Activated naive CD4-positive, alpha-beta T cell treated with Interleukin-2 at 50 U/mL for 16 hours (primary cell): ENCODE measurements at regions not wholly inside any gene's neighbourhood (a gene's known extent, or its start where the extent isn't known, plus 50 kb on each side); places are given as distances from the start of the nearest gene placed in this dataset.

Experiments used
- DNase-seq: peaks from one replicate; pipeline ENCODE4 v3.0.0-alpha.2; 2020

DNA sequence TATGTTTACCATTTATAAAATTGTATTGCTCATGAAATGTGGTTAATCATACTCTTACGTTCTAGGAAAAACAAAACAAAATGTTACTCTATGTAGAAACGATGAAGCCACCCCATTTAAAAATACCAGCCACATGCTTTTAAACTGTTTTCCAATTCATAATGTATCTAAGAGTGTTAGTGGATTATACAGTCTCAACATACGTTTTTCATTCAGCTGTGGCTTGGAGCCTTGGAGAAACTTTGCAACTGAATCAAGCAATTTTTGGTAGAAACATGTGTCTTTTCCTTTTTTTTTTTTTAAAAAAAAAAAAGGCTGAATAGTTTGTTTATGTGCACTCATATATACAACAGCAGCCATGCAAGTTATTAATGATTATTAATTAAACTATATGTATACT is 378.0 kb upstream of the SEMA3D start:
- DNase-seq: no peak

DNA sequence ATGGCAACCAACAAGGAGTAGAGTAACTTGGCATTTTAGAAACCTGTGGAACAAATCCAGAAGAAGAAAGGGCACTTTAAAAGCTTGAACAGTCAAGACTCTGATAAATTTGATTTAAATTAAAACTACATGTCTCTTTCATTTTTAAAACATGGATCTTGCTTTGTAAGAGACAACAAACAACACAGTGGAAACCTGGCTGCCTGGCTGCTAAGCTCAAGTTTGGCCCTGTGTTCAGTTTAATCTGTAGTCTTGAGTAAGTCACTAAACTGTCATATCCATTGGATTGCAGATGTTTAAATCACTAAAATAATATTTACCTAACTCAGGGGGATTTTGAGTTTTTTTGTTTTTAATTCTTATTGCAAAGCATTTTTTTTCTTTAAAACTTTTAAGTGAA is 374.9 kb upstream of the SEMA3D start:
- no peak for DNase-seq

DNA sequence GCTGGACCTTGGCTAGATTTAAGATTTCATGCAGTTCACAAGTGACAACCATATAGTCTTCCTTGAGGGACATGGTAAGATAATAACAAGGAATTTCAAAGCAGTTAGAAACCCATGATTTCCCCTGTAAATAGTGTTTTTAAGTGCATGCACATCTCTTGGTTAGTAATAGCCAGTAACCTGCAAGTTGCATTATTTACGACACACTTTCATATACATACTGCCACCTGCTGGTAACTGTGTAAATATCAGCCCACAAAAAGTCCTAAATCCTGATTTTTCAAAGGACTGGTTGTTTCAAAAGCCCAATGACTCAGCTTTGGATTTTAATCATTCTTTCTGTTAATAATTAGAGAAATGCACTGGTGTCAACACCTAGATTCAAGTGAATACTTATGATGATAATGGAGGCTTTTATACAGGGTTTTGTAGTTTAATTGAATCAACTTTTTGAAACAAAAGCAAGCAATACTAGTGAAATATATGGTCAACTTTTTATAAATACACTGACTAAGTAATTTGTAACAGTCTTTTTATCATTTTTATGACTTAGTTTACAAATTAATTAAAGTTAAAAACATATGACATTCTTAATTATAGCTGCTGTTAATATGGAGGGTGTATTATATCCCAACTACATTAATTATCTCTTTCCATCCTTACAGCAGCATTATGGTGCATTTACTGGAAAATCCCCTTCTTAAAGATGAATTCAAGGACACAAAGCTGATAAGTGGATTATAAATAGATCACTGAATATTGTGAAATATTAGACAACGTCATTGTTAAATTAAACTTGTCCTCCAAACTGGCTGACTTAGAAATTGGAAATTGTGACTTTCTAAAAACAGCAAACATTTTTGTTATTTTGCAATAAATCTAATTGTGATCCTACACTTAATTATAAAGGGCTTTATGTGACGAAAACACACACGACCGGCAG is 367.7 kb upstream of the SEMA3D start:
- DNase-seq: no peak

DNA sequence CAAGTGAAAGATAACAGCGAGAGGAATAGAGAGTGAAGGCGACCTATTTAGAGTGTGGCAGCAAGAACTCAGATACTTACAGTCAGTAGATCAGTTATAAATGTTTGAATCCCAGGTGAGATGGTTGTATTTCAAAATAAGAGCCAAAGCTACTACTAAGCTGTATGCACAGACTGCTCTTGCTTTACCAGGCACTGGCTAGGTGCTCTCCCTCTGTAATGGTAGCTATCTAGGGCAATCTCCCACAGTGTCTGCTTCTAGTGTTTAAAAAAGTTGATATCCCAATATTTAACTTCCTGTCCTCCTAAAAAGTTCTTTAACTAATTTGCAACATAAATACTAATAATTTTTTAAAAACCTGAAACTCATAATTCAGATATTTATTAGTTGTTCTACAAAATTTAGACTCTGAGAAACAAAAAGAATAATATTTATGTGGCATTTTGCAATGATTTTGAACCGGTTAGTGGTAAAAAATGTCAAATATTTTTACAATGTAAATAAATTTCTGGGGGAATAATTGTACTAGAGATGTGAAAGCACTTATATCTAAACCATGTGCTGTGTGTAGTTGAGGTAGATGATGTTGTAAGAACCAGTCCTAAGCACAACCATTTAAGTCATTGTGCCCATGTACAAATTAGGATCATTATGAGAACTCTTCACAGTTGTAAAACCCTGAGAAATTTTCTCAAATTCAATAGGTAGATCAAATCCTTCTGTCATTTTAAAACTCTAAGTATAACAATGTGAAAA is 349.3 kb upstream of the SEMA3D start:
- no peak for DNase-seq

DNA sequence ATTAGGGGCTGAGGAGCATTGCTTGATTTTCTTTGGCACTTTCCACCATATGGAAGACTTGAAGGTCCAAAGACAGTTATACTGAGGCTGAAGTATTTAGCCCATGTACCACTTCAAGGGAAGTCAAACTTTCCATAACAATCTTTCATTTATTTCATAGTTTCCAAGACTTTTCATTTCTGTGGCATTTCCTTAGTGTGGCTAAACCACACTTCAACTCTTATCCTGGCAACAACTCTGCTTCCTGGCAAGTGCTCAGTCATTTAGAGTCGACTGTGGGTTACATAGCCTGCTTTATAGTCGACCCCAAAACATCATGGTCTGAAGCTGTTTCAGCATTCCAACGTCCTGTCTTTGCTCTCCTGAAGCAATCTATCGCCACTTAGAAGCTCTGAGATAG is 343.0 kb upstream of the SEMA3D start:
- DNase-seq: no peak

DNA sequence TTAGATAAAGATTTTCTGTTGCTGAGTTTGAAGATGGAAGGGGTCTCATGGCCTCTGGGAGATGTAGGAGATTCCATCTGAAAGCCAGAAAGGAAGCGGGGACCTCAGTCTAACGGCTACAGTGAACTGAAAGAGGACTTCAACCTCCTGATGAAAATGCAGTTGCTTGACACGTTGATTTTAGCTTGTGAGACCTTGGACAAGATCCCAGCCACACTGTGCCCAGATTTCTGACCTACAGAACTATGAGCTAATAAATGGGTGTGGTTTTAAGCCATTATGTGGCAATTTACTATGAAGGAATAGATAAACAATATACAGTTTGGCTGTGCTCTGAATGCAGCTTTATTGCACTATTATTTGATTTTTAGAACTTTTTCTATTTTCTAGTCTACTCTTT is 342.3 kb upstream of the SEMA3D start:
- DNase-seq: no peak

DNA sequence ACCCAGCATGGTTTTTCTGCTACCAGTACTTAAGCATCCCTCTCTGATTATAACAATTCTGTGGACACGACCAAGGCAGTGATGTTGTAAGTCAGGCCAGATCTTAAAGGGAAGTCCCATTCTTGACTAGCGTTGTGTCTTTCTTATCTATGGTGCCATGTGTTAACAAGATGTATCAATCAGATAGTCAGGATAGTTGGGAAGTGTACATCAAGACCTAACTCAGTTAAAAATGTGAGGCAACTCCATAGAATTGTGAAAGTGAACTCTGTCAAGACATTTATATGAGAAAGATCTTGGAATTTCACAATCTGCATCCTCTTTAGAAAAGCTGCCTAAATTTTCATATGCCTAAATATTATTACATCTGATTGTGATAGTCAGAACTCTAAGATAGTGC is 341.7 kb upstream of the SEMA3D start:
- DNase-seq: no peak

DNA sequence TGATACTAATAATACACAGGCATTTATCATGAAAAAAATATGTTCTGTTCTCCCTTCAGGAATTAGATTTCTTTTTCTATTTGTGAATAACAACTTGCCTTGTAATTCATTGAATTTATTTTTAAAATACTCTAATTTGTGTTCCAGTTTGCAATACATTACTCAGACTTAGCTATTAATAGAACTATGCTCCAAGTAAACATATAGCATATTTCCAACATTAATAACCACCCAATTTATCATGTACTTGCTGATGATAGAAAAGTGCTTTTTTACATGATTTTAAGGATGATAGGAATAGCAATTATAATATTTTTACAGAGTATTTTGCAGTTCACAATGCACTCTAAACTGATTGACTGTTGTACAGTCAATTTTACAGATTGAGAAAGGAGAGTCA is 338.8 kb upstream of the SEMA3D start:
- DNase-seq: no peak

DNA sequence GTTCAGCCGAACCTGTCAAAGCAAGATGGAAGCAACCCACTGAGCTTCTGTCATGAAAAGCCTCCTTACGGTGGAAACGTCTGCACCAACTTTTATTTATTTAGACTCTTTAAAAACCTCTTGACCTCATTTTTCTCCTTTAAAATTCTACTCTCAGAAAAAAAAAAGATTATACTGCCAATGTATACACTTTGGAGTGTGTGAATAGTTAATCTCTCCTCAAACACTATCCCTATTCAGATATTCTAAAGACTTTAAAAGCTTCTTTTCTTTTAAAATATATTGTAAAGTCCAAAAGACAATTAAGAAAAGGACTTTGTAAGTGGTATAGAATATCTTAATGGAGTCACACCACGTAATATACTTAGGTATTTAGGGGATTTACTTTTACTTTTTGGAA is 335.2 kb upstream of the SEMA3D start:
- DNase-seq: no peak

DNA sequence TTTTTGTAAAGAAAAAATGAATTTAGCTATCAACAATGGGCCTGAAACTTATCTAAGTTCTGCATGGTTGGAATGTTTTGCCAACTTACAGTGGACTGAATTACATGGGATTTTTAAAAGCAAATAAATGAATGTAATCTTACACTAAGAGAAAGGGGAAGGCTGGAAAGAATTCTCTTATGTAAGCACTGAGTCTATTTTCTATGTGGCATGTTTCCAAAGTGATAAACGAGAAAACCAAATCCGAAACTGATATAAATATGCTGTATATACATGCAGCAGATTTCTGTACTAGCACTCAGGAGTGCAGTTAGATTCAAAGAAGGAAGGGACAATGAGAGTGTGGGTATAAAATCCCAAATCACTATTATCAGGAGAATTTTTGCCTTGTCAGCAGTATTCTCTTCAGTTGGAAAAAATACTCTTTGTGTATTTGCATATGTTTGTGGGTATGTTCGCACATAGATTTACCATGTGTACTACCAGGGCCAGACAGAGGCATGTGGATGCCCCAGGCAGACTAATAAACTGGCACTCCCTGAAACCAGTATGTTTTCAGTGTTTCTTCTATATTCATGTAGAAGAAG is 334.3 kb upstream of the SEMA3D start:
- no peak for DNase-seq

DNA sequence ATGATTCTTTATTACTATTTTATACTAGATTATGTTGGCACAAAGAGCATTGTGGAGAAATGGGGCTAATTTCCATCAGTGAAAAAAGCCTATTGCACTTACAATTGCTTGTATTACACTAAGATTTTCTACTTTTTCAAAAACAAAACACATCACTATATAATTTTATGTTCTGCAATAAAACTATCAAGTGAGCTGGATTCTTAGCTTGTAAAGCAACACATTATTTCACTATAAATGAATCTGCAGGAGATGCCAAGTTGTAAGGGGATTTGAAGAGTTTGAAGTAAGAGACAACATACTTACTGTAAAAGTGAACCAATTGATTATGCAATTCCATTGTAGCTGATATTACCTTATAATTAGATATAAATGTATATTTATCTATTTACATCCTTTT is 333.3 kb upstream of the SEMA3D start:
- no peak for DNase-seq

DNA sequence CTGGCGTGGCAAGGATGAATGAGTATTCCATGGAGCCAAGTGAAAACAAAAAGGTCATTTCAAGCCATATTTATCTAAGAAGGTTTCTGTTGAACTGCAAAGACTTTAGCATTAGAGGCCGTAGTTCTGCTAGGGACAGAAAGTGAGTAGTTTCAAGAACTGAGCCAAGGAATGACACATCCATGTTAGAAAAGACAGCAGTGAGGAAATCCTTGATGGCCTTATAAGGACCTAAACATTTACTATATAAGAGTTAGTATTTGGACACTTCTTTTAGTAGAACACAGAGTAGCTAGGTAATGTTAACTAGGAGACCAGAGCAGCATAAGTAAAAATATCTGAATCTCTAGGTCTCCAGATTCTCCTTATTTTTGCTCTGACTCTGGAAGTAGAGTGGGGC is 329.8 kb upstream of the SEMA3D start:
- no peak for DNase-seq

DNA sequence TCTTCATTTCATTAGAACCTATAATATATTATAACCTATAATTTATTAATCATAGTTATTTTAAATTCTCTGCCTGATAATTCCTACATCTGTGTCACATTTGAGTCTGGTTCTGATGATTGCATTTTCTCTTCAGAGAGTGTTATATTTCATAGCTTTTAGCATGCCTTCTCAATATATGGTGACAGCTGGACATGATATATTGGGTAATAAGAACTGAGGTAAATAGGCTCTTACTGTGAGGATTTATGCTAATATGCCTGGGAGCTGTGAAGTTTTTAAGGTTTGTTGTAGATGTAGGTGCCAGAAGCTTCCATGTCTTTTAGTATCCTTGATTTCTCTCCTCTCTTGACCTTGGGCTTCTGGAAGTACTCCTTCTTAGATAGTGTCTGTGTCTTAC is 325.9 kb upstream of the SEMA3D start:
- no peak for DNase-seq

DNA sequence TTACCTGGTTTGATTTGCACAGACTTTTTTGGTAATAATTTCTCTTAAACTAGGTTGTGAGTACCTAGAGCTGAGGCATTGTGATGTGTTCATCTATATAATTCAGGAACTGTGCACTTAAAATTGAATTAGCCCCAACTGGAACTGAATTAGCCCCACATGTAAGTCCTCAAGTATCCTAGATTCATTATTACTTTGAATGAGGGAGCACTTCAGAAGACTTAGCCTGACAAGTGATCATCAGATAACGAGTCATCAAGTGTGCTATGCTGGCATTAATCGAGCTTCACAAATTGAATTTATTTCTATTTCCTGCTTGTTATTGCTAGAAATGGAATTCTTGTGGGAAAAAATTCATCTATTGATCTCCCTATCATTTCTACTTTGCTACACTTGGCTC is 323.4 kb upstream of the SEMA3D start:
- DNase-seq: no peak

DNA sequence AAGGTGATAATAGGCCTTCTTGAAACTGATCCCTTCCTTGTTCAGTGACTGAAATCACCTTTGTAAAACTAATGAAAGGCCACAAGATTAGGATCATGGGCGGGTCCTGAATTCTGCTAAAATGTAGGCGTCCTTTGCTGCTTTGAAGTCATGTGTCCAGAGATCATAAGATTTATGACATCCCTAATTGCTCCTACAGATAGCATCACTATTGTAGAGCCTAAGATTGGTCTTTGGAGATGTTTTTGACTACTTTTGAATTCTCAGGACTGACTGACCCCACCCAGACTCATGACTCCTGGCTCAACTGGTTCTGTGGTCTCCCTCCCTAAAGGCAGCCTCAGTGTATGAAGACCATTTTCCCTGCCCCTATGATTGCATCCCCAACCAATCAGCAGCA is 322.6 kb upstream of the SEMA3D start:
- DNase-seq: no peak

DNA sequence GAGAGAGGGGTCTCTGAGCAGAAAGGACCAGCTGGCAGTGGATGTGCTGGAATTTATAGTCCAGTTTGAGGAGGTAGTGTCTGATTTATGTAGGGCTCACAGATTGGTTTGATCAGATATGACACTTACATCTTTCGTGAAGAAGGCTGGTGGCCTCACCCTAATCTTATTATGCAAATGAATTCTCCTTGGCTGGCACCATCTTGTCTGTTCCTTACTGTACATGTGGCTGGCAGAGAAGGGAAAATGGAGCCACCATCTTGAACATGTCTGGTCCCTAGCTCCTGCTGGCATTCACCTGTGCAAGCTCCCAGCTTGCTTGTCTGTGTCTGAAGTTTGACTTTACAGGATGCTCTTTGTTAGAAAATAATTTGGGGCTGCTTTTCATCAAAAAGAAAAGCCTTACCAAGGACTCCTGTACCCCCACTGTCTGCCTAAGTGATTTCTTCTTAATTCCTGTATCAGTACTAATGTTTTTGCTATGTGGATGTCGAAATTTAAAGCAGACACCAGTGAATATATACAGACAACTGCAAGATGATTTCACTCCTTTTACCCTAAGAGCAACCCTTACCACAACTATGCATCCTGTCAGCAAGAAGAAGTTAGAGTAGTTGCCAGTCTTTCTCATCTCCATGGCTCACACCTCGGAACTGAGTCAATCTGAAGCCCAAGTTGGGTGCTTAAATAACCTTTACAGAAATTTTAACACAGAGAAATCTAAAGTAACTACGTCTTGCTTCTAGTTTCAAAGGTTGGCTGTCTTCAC is 322.0 kb upstream of the SEMA3D start:
- no peak for DNase-seq

DNA sequence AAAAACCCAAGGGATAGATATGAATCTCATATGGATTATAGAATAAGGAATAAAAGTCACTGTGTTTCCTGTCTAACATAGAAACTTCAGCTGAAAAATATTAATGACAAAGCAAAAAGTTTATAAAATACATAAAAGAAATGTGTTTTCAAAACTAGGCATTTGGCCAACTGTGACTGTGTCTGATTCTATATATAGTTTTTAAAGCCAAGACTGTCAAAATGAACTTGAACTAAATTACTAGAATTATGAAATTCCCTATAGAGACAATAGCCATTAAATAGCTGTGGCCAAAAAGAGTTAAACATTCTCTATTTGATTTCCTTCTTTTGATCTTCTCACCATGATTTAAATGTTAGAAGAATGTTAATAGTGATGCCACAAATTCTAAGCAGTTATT is 311.2 kb upstream of the SEMA3D start:
- DNase-seq: no peak

DNA sequence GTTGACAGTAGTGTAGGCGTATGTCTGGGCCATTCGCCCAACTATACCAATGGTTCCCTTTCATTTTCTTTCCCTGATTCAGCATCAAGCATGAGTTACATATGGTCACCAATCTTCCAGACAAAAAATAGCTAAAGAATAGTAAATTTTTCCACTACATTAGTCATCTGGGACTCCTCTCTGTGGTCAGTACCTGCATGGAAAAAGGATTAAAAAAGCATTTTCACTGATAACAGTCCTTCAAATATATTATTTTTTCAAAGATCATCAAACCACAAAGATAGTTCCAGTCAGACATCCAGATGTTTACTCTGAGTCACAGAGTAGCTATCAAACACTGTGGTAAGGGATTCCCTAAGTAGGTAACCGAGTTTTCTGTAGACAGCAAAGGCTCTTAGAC is 302.6 kb upstream of the SEMA3D start:
- DNase-seq: no peak

DNA sequence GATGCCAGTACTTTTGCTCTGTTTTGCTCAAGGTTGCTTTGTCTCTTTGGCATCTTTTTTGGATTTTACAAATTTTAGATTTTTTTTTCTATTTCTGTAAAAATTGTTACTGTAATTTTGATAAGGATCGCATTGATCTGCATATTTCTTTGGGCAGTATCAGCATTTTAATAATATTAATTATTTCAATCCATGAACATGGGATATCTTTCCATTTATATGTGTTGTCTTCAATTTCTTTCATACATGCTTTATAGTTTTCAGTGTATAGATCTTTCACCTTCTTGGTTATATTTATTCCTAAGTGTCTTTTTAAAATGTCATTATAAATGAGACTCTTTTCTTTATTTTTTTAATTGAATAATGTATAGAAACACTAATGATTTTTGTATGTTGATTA is 301.6 kb upstream of the SEMA3D start:
- no peak for DNase-seq

DNA sequence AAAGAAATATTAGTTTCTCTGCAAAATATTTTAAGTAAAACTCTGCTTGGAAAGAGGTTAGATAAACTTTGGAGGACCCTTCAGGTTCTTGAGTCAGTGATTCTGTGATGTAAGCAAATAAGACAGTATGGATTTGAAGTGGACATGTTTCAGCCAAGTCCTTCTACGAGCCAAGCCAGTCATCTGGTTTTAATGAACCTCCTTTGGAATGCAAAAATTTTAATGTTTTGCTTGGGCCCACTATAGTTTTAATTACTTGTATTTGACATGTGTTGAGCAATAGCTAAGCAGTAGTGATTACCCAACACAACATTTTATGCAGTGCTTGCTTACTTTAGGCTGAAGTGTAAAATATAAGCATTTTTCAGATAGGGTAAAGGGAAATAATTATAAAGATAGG is 296.3 kb upstream of the SEMA3D start:
- no peak for DNase-seq

DNA sequence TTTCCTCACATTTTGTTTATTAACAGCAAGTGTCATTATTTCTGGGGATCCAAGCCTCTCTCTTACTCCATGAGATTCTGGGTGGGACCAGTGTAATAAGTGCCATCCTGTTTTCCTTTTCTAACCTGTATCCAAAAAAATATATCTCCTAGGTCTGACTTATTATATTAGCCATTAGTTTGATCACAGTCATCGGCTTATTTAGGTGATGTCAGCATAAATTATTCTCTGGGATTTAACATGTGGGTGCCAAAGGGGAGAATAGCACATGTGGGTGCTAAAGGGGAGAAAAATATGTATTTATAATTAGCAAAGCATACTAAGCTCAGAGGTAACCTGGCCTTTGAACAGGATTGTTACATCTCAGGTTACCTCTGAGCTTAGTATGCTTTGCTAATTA is 293.8 kb upstream of the SEMA3D start:
- no peak for DNase-seq

DNA sequence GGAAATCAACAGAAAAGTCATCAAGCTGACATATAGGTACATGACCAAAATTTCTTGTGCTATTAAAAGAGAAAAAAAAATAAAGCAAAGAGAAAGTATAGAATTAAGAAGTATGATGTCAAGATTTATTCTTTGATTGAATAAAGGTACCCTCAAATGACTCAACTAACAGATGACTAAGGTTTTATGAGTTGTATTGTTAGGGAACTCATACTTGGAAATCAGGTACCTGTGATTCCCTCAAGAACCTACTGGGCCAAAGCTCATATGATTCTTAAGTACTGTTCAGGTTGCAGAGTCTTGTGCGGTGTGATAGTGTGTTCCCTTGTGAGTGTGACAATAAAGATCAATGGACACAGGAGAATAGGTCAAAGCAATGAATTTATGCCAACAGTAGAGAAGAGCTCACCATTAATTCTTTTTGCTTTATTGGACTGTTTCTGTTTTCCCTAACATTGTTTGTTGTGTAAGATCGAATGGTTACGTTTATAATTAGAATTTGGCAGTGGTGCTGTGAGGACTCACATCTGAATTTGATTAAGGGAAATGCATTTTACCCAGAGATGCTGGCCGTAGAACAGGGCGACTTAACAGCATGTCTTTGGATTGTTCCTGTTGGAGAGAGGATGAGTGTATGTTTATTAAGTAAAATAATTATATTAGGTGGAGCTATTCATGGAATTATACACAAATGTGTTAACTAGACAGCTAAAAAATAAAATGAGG is 293.2 kb upstream of the SEMA3D start:
- no peak for DNase-seq

DNA sequence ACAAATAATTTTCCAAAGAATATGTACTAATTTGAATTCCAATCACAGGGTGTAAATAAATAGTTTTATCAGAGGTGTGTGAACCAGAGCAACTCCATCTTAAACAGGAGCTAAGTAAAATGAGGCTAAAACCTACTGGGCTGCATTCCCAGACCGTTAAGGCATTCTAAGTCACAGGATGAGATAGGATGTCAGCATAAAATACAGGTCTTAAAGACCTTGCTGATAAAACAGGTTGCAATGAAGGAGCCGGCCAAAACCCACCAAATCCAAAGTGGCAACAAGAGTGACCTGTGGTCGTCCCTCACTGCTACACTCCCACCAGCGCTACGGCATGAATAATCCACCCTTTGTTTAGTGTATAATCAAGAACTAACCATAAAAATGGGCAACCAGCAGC is 291.7 kb upstream of the SEMA3D start:
- no peak for DNase-seq
